Caco-2 (cell line): ENCODE measurements at regions not wholly inside any gene's neighbourhood (a gene's known extent, or its start where the extent isn't known, plus 50 kb on each side); places are given as distances from the start of the nearest gene placed in this dataset.

Source experiments
- BruUV-seq: library from RNA; stranded (reverse); fragments of 400-500 nt; replicated peaks from 2 replicates; lab custom pipeline; 2021; lab: Mats Ljungman, UMichigan
- CTCF ChIA-PET: fragments of 300-600 bp; sonication (Branson Sonifier 250); formaldehyde crosslinking; loops from one replicate; lab custom pipeline; 2022; ENCODE audit warnings: antibody characterized with exemption; lab: Charles Lee
- POLR2A ChIA-PET: fragments of 300-600 bp; sonication (Branson Sonifier 250); formaldehyde crosslinking; loops from one replicate; lab custom pipeline; 2022; ENCODE audit warnings: antibody characterized with exemption; lab: Charles Lee
- DNase-seq, 2 experiments: peaks; one replicate each; pipeline versions ENCODE4 v3.0.0 to v3.0.0-alpha.2; 2020 to 2022
- H3K27me3 ChIP-seq: replicated peaks from 2 replicates; pipeline ENCODE4 v1.6.0; 2011; ENCODE audit warnings: low read length; ENCODE audit not compliant: control insufficient read depth, insufficient read depth
- H3K36me3 ChIP-seq: 2 replicates; pipeline ENCODE4 v1.5.1; 2011; ENCODE audit warnings: low read length; ENCODE audit not compliant: control insufficient read depth, insufficient read depth
- H3K4me1 ChIP-seq: fragments of 250-450 bp; sonication (Bioruptor Pico); 2 replicates; pipeline ENCODE4 v1.5.1; 2020; ENCODE audit warnings: mild to moderate bottlenecking
- H3K4me3 ChIP-seq: 2 replicates; pipeline ENCODE4 v1.5.1; 2011; ENCODE audit warnings: low read depth, mild to moderate bottlenecking, control low read depth, low read length
- H3K9me3 ChIP-seq: fragments of 250-450 bp; sonication (Bioruptor Pico); 2 replicates; pipeline ENCODE4 v1.5.1; 2020; ENCODE audit warnings: mild to moderate bottlenecking, moderate library complexity
- H3K27ac Mint-ChIP-seq: one replicate; pipeline ENCODE4 v1.8.0; 2022; ENCODE audit warnings: mixed read lengths; ENCODE audit not compliant: unreplicated experiment
- H3K27me3 Mint-ChIP-seq: one replicate; pipeline ENCODE4 v1.8.0; 2022; ENCODE audit warnings: mixed read lengths; ENCODE audit not compliant: insufficient read depth, unreplicated experiment
- H3K36me3 Mint-ChIP-seq: one replicate; pipeline ENCODE4 v1.8.0; 2022; ENCODE audit warnings: mild to moderate bottlenecking, mixed read lengths; ENCODE audit not compliant: insufficient read depth, unreplicated experiment
- H3K4me1 Mint-ChIP-seq: one replicate; pipeline ENCODE4 v1.8.0; 2022; ENCODE audit warnings: low read depth, mixed read lengths; ENCODE audit not compliant: unreplicated experiment
- H3K4me3 Mint-ChIP-seq: one replicate; pipeline ENCODE4 v1.8.0; 2022; ENCODE audit warnings: mild to moderate bottlenecking, moderate library complexity, mixed read lengths; ENCODE audit not compliant: unreplicated experiment
- H3K9me3 Mint-ChIP-seq: one replicate; pipeline ENCODE4 v1.8.0; 2022; ENCODE audit warnings: mixed read lengths; ENCODE audit not compliant: unreplicated experiment
- CTCF ChIP-seq, 2 experiments: fragments of 200-600 bp in 1 of 2; IDR thresholded peaks; 1 replicate in 1 of 2; 2 replicates in 1 of 2; pipeline versions ENCODE4 v1.5.1 to v1.8.0; 2011 to 2022; ENCODE audit warnings: antibody characterized with exemption in 1 of 2, control low read depth in 1 of 2, inconsistent platforms in 1 of 2, low read depth in 1 of 2, low read length in 1 of 2, mild to moderate bottlenecking in 1 of 2, moderate library complexity in 1 of 2; ENCODE audit not compliant: insufficient read depth in 1 of 2, severe bottlenecking in 1 of 2, unreplicated experiment in 1 of 2
- intact Hi-C: fragments of 100-400 bp; cut with micrococcal nuclease; formaldehyde crosslinking; loops from one replicate; pipeline ENCODE4 v1.10.0; 2022; ENCODE audit not compliant: unreplicated experiment

- Mint-ChIP-seq H3K36me3 (no peaks in the 10 kb centered on the region), H3K4me1 (peaks cover 7% of the 10 kb centered on the region), H3K27ac (no peak overlapping the region), H3K9me3 (no peaks in the 10 kb centered on the region), H3K27me3 (no peaks in the 10 kb centered on the region), H3K4me3 (peak overlapping the region; percentile 18)
- H3K4me3 ChIP-seq, result no peak overlapping the region
- intact Hi-C loops, result no loop called here
- TF ChIP-seq CTCF (IDR thresholded peaks at IDR 0.05; ENCODE audit: insufficient read depth in 1 of 2, low read depth in 1 of 2, low read length in 1 of 2, severe bottlenecking in 1 of 2, unreplicated experiment in 1 of 2), result no peak
- ChIA-PET CTCF (interaction anchor here (0.6 to 1.2 kb wide), 5 partner anchors 9 to 133 kb away, joined by 3 to 9 read pairs (median 3); no protein-coding TSS in a partner anchor), POLR2A (interaction anchor here (0.6 to 1.2 kb wide), 5 partner anchors 13 to 157 kb away, joined by 3 to 7 read pairs (median 5); partner anchors contain the start of gene RHOB)
- no peaks in the 10 kb centered on the region for H3K36me3 ChIP-seq
- no peak for DNase-seq
- H3K27me3 ChIP-seq, result no peaks in the 10 kb centered on the region
- H3K9me3 ChIP-seq, result no peaks in the 10 kb centered on the region
- H3K4me1 ChIP-seq, result no peaks in the 10 kb centered on the region
- no TSS peak for BruUV-seq
These were observed 62.5 kb downstream of the RHOB start for GRCh38 chr2:20509301-20509769.

GRCh38 chr2:20509770-20510490, 63.1 kb downstream of the RHOB start:
- H3K4me1 Mint-ChIP-seq, result peaks cover 7% of the 10 kb centered on the region
- peaks cover 4% of the 10 kb centered on the region for H3K9me3 Mint-ChIP-seq
- no peaks in the 10 kb centered on the region for H3K27me3 ChIP-seq
- intact Hi-C loops, result loop anchor here (2.0 kb wide), 1 partner anchor 15 kb away; no protein-coding TSS in a partner anchor
- H3K36me3 Mint-ChIP-seq, result no peaks in the 10 kb centered on the region
- no peak overlapping the region for H3K4me3 ChIP-seq
- no peak for TF ChIP-seq CTCF (IDR thresholded peaks at IDR 0.05; ENCODE audit: insufficient read depth in 1 of 2, low read depth in 1 of 2, low read length in 1 of 2, severe bottlenecking in 1 of 2, unreplicated experiment in 1 of 2)
- no peak overlapping the region for H3K27ac Mint-ChIP-seq
- DNase-seq, result peak; percentile 72 to 85
- H3K27me3 Mint-ChIP-seq, result no peaks in the 10 kb centered on the region
- H3K36me3 ChIP-seq, result no peaks in the 10 kb centered on the region
- no peaks in the 10 kb centered on the region for H3K4me1 ChIP-seq
- ChIA-PET CTCF (interaction anchor here (0.6 to 1.2 kb wide), 5 partner anchors 9 to 133 kb away, joined by 3 to 9 read pairs (median 3); no protein-coding TSS in a partner anchor), POLR2A (interaction anchor here (0.6 to 1.2 kb wide), 5 partner anchors 13 to 158 kb away, joined by 3 to 7 read pairs (median 5); partner anchors contain the start of gene RHOB)
- no peaks in the 10 kb centered on the region for H3K9me3 ChIP-seq
- BruUV-seq, result no TSS peak
- peak overlapping the region; percentile 18 for H3K4me3 Mint-ChIP-seq

GRCh38 chr2:20511130-20511529, 64.3 kb downstream of the RHOB start:
- Mint-ChIP-seq H3K4me3 (no peak overlapping the region), H3K27ac (no peak overlapping the region), H3K36me3 (no peaks in the 10 kb centered on the region), H3K27me3 (no peaks in the 10 kb centered on the region), H3K4me1 (peaks cover 7% of the 10 kb centered on the region), H3K9me3 (peaks cover 9% of the 10 kb centered on the region)
- no peak for TF ChIP-seq CTCF (IDR thresholded peaks at IDR 0.05; ENCODE audit: insufficient read depth in 1 of 2, low read depth in 1 of 2, low read length in 1 of 2, severe bottlenecking in 1 of 2, unreplicated experiment in 1 of 2)
- Histone ChIP-seq H3K36me3 (no peaks in the 10 kb centered on the region), H3K4me1 (no peaks in the 10 kb centered on the region), H3K27me3 (no peaks in the 10 kb centered on the region), H3K9me3 (0 out of 2 replicates have a peak, but pooled peaks cover 3% of the 10 kb centered on the region), H3K4me3 (no peak overlapping the region)
- CTCF ChIA-PET, result no interaction called here
- no TSS peak for BruUV-seq
- no peak for DNase-seq
- POLR2A ChIA-PET, result no interaction called here
- intact Hi-C loops, result loop anchor here (2.0 kb wide), 1 partner anchor 14 kb away; no protein-coding TSS in a partner anchor
